ENCODE measurements at regions not wholly inside any gene's neighbourhood (a gene's known extent, or its start where the extent isn't known, plus 50 kb on each side); places are given as distances from the start of the nearest gene placed in this dataset.

GRCh38 chr21:39124681-39125251, 58.5 kb downstream of the PSMG1 start:
- no peaks in the 10 kb centered on the region for H3K36me3 ChIP-seq (ENCODE audit: control insufficient read depth, insufficient read depth, low read length)
- H3K9ac ChIP-seq (ENCODE audit: low read depth, low read length): 0 out of 2 replicates have a peak overlapping the region, but pooled peaks have one; percentile 14
- POLR2A ChIA-PET (ENCODE audit: unreplicated experiment): no interaction called here
- no TSS peak for BruUV-seq (replicated peaks)
- in situ Hi-C loops (cut with MboI; ENCODE audit: low sequenced_read_pairs): loop anchor here (5.0 to 10.0 kb wide), 2 partner anchors 317 to 390 kb away; partner anchors contain the start of gene ETS2
- no peak overlapping the region for H2BK5ac ChIP-seq (ENCODE audit: low read depth, low read length, poor library complexity, severe bottlenecking)
- H2AK5ac ChIP-seq (ENCODE audit: low read depth, low read length): peak overlapping the region; percentile 93; the same call in 1 of the 2 replicates
- no peaks in the 10 kb centered on the region for H4K20me1 ChIP-seq (ENCODE audit: insufficient read depth, low read length)
- H3K4ac ChIP-seq (ENCODE audit: low read depth, low read length): peak overlapping the region; percentile 68
- H2BK120ac ChIP-seq (ENCODE audit: low read depth, low read length): peak overlapping the region; percentile 65
- H4K91ac ChIP-seq (ENCODE audit: insufficient read depth, low read depth, low read length): peak overlapping the region; percentile 70
- H2BK20ac ChIP-seq (ENCODE audit: low read depth, low read length): peak overlapping the region; percentile 92; the same call in 1 of the 2 replicates
- ATAC-seq (ENCODE audit: low read depth) (no peak), DNase-seq (no peak)
- peak overlapping the region; percentile 9 for H2AFZ ChIP-seq (replicated peaks; ENCODE audit: low read length, poor library complexity)
- H2BK15ac ChIP-seq (ENCODE audit: low read depth, low read length): peak overlapping the region; percentile 85; the same call in 2 of the 3 replicates
- no peaks in the 10 kb centered on the region for H3K79me1 ChIP-seq (ENCODE audit: low read depth in 1 of 2, low read length in 2 of 2)
- H3K4me2 ChIP-seq (ENCODE audit: low read depth, low read length): no peak overlapping the region
- H2AK9ac ChIP-seq (replicated peaks; ENCODE audit: low read depth, low read length, poor library complexity): no peak overlapping the region
- CTCF ChIA-PET: interaction anchor here (2.3 kb wide), 1 partner anchor 13 kb away, joined by 6 read pairs; no protein-coding TSS in a partner anchor
- 0 out of 2 replicates have a peak overlapping the region, but pooled peaks have one; percentile 72 for H3K23ac ChIP-seq (ENCODE audit: low read depth, low read length)
- peak overlapping the region; percentile 42 for H4K5ac ChIP-seq (ENCODE audit: low read depth, low read length)
- dilution Hi-C loops (cut with HindIII; ENCODE audit: low sequenced_read_pairs, unreplicated experiment): no loop called here
- no peaks in the 10 kb centered on the region; the same call in 1 of the 2 replicates for H3K27me3 ChIP-seq (ENCODE audit: control insufficient read depth, insufficient read depth, low read length)
- WGBS, 2 experiments (ENCODE audit: extremely low coverage in 2 of 2, insufficient read length in 1 of 2): no CpG with 5 or more reads among the region's 7 CpGs
- H3K27ac ChIP-seq (ENCODE audit: insufficient read depth, low read length): peak overlapping the region; percentile 37; the same call in 1 of the 2 replicates
- H4K8ac ChIP-seq (ENCODE audit: low read depth in 2 of 2, low read length in 2 of 2): peak overlapping the region in 1 of 2 experiments; percentile 57; a peak in 2 of 4 replicates
- intact Hi-C loops (cut with micrococcal nuclease): loop anchor here (5.0 kb wide), 1 partner anchor 302 kb away; no protein-coding TSS in a partner anchor
- H3K4me3 ChIP-seq (ENCODE audit: insufficient read depth, low read depth, low read length): no peak overlapping the region
- 0 out of 2 replicates have a peak overlapping the region, but pooled peaks have one; percentile 38 for H3K56ac ChIP-seq (ENCODE audit: extremely low read depth, insufficient read depth, low read length)
- H3K14ac ChIP-seq (replicated peaks; ENCODE audit: low read depth, low read length): peak overlapping the region; percentile 90
- peak overlapping the region; percentile 50; the same call in 1 of the 2 replicates for H3K18ac ChIP-seq (ENCODE audit: low read depth, low read length)
- peaks cover 7% of the 10 kb centered on the region for H3K9me1 ChIP-seq (ENCODE audit: insufficient read depth, low read length)
- peaks cover 4% of the 10 kb centered on the region; the same call in 1 of the 2 replicates for H3K4me1 ChIP-seq (ENCODE audit: control insufficient read depth, insufficient read depth, low read length)
- H3K9me3 ChIP-seq (ENCODE audit: control insufficient read depth, insufficient read depth, low read length): no peaks in the 10 kb centered on the region
- TF ChIP-seq POLR2A (IDR thresholded peaks at IDR 0.05; ENCODE audit: low read depth, low read length) (no peak), MAZ (IDR thresholded peaks at IDR 0.05; ENCODE audit: borderline replicate concordance, low read depth, low read length) (no peak), USF2 (IDR thresholded peaks at IDR 0.05; ENCODE audit: low read depth, low read length) (no peak), BHLHE40 (IDR thresholded peaks at IDR 0.05; ENCODE audit: low read depth, low read length) (no peak), ELK1 (IDR thresholded peaks at IDR 0.05; ENCODE audit: borderline replicate concordance, low read depth, low read length) (no peak), MAFK (IDR thresholded peaks at IDR 0.05; ENCODE audit: low read depth, low read length) (no peak), RCOR1 (IDR thresholded peaks at IDR 0.05; ENCODE audit: insufficient replicate concordance, low read length) (no peak), MXI1 (IDR thresholded peaks at IDR 0.05; ENCODE audit: borderline replicate concordance, low read depth, low read length) (no peak), RAD21 (IDR thresholded peaks at IDR 0.05; ENCODE audit: low read length) (no peak), RFX5 (IDR thresholded peaks at IDR 0.05; ENCODE audit: low read depth, low read length) (no peak), CEBPB (IDR thresholded peaks at IDR 0.05; ENCODE audit: low read depth, low read length) (no peak), FOS (IDR thresholded peaks at IDR 0.05; ENCODE audit: low read depth, low read length) (no peak), CTCF (conservative IDR thresholded peaks at IDR 0.05; ENCODE audit: low read depth, low read length) (no peak), NFE2L2 (IDR thresholded peaks at IDR 0.05; ENCODE audit: low read depth, low read length) (no peak), SMC3 (IDR thresholded peaks at IDR 0.05; ENCODE audit: low read depth, low read length) (no peak)
